SK-N-SH (cell line): ENCODE measurements at regions not wholly inside any gene's neighbourhood (a gene's known extent, or its start where the extent isn't known, plus 50 kb on each side); places are given as distances from the start of the nearest gene placed in this dataset.

Experiments
- CHD2 ChIP-seq: fragments of 150-350 bp; IDR thresholded peaks from 2 replicates; pipeline ENCODE4 v1.6.1; 2018; ENCODE audit warnings: low read length; ENCODE audit not compliant: partially characterized antibody
- CTCF ChIP-seq: fragments of 200-600 bp; sonication (generic); IDR thresholded peaks from 2 replicates; pipeline ENCODE4 v1.6.1; 2017; ENCODE audit warnings: antibody characterized with exemption, mild to moderate bottlenecking, moderate library complexity
- EZH2phosphoT487 ChIP-seq: fragments of 200-600 bp; sonication (generic); IDR thresholded peaks from 2 replicates; pipeline ENCODE4 v1.6.1; 2017; ENCODE audit warnings: low read depth, mixed run types, mild to moderate bottlenecking, antibody characterized with exemption, moderate library complexity, borderline replicate concordance
- GATA2 ChIP-seq: sonication (generic); formaldehyde crosslinking; IDR thresholded peaks from 2 replicates; pipeline ENCODE4 v1.5.0; 2020; ENCODE audit warnings: mild to moderate bottlenecking, missing genetic modification reagents
- MAX ChIP-seq: IDR thresholded peaks from 2 replicates; pipeline ENCODE4 v1.4.0; 2012; ENCODE audit warnings: low read depth
- NFIC ChIP-seq: IDR thresholded peaks from 2 replicates; pipeline ENCODE4 v1.4.0; 2012; ENCODE audit warnings: borderline replicate concordance
- POLR2AphosphoS5 ChIP-seq: IDR thresholded peaks from 2 replicates; pipeline ENCODE4 v1.6.1; 2012; ENCODE audit warnings: low read depth, low read length
- RAD21 ChIP-seq: IDR thresholded peaks from 2 replicates; pipeline ENCODE4 v1.6.1; 2012; ENCODE audit warnings: mild to moderate bottlenecking, low read length
- REST ChIP-seq: IDR thresholded peaks from 2 replicates; pipeline ENCODE4 v1.6.1; 2012; ENCODE audit warnings: mild to moderate bottlenecking, low read depth, low read length, moderate library complexity
- RFX5 ChIP-seq: IDR thresholded peaks from 2 replicates; pipeline ENCODE4 v1.6.1; 2012; ENCODE audit warnings: mild to moderate bottlenecking, improper control_type of control experiment, low read length
- TAF1 ChIP-seq: IDR thresholded peaks from 2 replicates; pipeline ENCODE4 v1.6.1; 2012; ENCODE audit warnings: low read depth, mild to moderate bottlenecking, low read length, moderate library complexity, borderline replicate concordance
- TCF12 ChIP-seq: IDR thresholded peaks from 2 replicates; pipeline ENCODE4 v1.4.0; 2012
- USF1 ChIP-seq: IDR thresholded peaks from 2 replicates; pipeline ENCODE4 v1.4.0; 2012; ENCODE audit warnings: low read depth, borderline replicate concordance
- YY1 ChIP-seq: IDR thresholded peaks from 2 replicates; pipeline ENCODE4 v1.4.0; 2012; ENCODE audit warnings: low read depth, mild to moderate bottlenecking

- no peak for TF ChIP-seq RFX5
- TF ChIP-seq CHD2: no peak
- no peak for TF ChIP-seq EZH2phosphoT487
- TF ChIP-seq CTCF: no peak
- no peak for TF ChIP-seq POLR2AphosphoS5
- no peak for TF ChIP-seq USF1
- TF ChIP-seq REST: no peak
- TF ChIP-seq GATA2 (CRISPR knock-in tag): no peak
- TF ChIP-seq NFIC: no peak
- TF ChIP-seq YY1: no peak
- TF ChIP-seq RAD21: no peak
- no peak for TF ChIP-seq TCF12
- TF ChIP-seq TAF1: no peak
- TF ChIP-seq MAX: no peak
Measured at GRCh38 chr9:87016681-87017080, 69.4 kb upstream of the GAS1 start.
